OCI-M1 (cell line): ENCODE measurements at regions not wholly inside any gene's neighbourhood (a gene's known extent, or its start where the extent isn't known, plus 50 kb on each side); places are given as distances from the start of the nearest gene placed in this dataset.

Source experiments
- DNase-seq: peaks from one replicate; lab custom pipeline; 2025; lab: John Stamatoyannopoulos, UW

DNA sequence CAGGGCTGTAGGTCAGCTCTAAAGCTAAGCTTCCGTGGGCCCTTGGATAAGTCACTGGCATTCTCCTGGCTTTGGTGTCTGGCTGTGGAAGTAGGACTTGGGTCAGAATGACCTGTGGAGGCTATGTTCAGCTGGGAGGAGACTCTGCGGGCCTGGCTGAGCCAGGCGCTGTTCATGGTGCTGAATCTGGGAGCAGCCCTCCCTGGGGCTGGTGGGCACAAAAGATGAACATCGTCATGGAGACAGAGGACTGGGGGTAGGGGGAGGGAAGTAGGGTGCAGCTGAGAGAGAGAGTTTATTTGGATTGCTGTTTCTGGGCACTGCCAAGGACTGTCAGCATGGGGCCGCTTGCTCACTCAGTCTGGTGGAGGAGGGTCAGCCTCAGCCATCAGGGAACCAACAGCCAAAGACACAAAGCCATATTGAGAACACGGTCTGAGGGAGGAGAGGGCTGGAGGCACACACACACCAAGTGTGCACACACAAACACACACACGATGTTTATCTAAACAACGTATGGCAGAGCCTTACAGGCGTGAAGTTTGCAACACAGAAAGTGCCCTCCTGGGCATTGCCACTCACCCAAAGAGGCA lies 120.7 kb upstream of the LINGO1 start:
- DNase-seq = peak; percentile 33

DNA sequence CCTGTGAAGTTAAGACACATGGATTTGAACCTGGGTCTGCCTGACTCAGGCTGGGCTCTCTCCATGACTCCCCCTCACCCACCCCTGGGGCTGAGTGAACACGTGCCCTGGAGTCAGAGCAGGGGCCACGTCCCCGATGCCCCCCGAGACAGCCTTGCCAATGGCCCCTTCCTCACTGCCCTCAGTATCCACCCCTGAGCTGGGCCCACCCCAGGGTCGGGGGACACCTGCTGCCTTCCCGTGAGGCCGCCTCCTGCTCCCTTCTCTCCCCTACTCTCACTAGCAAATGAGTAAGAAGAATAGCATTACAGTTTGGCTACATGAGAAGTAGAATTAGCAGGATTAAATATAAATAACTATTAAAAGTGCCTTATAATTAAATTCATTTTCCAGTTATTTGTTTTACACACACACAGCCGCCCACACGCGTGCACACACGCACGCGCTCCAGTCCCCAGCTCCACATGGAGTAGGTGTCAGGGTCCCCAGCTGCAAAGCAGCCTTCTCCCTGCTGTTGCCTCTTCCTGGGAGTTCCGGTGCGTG lies 117.4 kb upstream of the LINGO1 start:
- no peak for DNase-seq

DNA sequence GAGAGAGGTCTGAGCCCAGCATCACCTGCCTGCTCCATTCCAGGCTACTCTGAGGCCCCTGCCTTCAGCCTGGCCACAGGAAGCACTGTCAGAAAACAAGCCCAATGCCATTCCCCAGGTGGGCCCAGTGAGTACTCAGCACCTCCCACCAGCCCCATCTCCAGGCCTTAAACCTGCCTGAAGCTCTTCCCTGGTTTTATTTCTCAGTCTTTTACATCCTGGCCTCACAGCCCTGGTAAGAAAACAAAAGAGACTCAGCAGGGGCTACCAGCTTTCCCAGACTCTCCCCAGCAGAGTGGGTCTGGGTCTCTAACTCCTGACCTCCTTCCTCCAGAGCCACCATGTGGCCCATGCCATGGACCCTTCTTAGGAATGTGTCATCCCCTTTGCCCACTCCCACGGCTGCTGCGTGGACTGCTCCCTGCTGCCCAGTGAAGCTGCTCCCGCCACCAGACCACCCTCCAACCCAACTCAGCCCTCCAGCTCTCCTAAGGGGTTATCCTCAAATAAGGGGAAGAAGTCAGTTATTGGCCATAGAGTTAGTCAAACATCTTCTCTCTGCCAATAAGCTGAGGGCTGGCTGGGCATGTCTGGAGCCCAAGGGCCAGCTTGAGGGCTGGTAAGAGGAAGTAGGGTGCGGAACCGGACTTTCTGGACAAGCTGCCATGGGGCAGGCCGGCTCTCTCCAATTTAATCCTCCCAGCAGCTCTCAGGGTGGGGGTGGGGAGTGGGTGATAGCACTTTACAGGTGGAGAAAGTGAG lies 116.7 kb upstream of the LINGO1 start:
- DNase-seq = no peak

DNA sequence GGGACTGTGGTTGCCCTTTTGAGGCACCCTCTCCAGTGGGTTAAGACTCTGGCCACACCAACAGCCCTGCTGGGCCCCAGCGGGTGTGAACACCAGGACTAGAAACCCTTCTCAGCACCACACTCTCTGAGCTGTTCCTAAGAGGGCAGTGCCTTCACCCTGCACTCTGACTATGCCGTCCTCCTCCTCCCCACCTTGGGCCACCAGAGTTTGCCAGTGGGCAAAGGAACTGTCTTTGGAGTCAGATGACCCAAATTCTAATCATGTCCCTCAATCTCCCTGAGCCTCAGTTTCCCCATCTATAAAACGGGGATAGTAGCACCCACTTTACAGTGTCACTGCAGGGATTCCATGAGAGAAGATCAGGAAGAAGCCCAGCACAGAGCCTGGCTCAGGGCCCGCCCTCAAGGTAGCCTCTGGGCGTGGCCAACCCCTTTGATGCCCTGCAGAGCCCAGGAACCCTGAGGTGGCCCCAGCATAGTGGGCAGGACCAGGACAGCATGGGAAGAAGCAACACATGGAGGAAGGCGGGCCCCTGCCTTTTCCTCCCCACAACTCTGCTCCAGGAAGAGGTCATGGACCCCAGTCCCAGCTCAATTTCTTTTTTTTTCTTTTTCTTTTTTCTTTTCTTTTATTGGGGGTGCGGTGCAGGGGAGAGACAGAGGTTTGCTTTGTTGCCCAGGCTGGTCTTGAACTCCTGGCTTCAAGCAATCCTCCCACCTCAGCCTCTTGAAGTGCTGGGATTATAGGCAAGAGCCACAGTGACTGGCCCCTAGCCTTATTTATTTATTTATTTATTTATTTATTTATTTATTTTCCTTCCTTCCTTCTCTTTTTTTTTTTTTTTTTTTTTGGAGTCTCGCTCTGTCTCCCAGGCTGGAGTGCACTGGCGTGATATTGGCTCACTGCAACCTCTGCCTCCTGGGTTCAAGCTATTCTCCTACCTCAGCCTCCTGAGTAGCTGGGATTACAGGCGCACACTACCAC lies 115.7 kb upstream of the LINGO1 start:
- DNase-seq = no peak

DNA sequence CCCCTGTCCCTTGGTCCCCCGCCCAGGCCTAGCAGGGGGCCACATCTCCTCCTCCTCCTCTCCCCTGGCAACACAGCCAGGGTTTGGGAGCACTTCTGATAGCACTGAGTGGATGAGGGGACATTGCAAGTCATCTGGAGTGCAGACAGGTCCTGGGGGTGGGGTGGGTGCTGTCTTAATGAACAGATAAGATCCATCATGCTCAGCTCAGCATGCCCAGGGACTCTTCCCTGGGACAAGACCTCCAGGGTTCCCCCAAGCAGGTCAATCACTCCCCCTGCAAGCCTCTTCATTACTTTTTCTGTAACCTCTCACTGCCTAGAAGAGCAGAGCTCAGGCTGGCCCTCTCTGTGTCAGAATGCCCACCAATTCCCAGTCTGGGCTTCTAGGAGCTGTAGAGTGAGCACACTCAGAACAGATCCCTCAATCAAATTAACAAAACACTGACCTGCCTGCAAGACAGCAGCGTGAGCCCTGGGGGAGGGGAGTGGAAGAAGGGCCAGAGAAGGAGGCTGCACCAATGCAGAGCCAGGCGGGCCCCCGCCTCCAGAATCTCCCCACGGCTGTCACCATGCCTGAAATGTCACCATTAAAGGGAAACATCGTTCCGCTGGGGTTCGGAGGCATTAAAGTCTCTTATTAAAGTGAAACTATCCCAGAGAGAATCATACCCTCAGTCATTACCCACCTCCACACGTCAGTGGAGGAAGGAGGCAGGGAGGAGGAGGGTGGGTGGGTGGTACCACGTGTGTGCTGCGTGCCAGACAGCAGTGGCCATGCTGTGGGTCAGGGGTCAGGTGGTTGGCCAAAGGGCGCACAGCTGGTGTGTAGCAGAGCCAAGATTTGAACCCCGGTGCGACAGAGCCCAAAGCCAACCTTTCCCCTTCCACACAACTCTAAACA lies 114.7 kb upstream of the LINGO1 start:
- DNase-seq = no peak

DNA sequence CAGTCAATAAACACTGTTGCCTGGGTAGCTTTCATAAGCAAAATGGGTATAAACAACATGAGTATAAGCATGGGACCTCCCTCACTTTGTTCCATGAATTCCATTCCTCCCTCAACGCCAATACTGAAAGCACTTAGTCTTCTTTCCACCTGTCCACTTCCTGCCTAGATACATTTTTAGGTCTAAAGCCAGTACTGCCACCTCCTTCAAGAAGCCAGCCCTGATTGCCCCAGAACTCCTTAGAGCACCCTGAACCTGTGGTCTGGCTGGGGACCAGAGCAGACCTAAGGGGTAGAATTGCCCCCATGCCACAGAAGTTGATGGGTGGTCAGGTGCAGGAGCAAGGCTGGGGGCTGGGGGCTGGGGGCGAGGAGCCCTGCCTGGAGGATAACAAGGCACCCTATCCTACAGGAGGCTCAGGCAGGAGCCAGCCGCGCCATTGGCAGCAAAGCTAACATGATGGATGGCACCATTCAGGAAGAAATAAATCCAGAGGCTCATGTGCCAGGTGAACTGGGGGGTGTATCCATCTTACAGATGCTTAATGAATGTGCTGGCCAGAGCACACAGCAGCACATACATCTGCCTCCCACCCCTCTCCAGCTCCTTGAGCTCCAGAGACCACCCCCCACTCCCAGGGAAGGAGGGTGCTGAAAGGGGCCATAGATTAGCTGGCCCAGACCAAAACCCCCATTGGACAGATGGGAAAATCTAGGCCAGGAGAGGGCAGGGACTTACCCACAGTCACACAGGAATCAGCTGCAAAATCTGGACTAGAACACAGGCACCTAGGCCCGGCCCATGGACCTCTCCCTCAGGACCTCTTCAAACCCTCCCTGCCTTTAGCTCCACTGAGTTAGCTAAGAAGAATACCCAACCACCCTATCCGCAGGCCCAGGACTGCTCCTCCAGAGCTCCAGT lies 113.8 kb upstream of the LINGO1 start:
- no peak for DNase-seq

DNA sequence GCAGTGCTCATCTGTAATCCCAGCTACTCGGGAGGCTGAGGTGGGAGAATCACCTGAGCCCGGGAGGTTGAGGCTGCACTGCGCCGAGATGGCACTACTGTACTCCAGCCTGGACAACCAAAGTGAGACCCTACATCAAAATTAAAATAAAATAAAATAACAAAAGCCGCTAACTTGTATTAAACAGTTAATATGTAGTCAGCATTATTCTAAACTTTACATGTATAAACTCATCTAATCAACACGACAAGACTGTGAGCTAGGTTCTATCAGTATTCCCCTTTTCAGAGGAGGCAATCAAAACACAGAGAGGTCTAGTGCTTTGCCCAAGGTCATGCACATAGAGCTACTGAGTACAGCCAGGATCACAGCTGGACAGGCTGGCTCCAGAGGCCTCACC lies 111.7 kb upstream of the LINGO1 start:
- no peak for DNase-seq

DNA sequence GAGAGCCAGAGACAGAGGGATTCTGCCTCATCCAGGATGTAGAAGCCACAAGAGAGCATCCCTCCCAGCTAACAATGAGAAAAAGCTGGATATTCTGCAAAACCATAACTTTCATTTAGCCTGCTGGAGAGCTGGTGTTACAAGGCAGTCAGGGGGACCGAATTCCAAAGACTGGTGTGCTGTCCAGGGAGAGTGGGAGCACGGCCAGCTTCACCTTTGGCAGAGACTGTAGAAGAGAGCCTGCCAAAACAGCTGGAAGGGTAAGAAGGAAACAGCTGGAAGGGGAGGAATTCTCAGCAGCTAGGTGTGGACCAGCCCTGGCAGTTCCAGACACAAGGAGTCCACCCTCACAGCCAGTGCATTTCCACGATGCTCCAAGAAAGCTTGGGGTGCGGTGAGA lies 109.9 kb upstream of the LINGO1 start:
- no peak for DNase-seq

DNA sequence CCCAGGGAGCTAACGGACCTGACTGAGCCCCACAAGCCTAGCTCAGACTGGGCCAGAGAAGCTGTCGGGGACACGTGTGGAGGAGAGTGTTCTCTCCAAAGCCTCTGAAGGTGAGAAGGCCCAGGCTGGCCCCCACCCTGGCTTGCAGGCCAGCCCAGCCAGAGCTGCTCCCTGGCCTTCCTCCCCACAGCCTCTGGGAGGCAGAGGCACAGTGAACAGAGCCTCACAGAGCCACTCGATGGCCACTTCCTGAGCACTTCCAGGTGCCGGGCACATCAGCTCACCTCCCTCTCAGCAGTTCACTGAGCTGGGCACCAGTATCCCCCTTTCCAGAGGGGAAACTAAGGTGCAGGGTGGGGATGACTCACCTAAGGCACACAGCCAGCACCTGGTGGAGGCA lies 109.4 kb upstream of the LINGO1 start:
- DNase-seq = no peak

DNA sequence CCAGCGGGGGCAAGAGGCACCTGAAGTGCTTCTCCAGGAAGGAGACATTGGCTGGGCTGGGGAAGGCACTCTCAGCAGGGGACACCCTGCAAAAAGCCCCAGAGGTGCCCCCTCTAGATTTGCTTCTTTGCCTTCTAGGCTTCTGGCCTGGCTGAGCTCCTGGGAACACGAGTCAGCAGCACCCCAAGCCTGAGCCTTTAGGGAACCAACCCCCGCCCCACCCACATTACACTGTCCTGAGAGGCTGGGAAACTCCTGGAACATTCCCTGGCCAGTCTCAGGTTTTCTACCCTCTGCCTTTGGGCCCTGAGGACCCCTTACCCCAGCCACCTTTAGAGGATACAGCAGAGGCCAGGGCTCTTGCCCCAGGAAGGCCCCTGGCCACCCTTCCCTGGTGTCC lies 108.4 kb upstream of the LINGO1 start:
- DNase-seq = no peak

DNA sequence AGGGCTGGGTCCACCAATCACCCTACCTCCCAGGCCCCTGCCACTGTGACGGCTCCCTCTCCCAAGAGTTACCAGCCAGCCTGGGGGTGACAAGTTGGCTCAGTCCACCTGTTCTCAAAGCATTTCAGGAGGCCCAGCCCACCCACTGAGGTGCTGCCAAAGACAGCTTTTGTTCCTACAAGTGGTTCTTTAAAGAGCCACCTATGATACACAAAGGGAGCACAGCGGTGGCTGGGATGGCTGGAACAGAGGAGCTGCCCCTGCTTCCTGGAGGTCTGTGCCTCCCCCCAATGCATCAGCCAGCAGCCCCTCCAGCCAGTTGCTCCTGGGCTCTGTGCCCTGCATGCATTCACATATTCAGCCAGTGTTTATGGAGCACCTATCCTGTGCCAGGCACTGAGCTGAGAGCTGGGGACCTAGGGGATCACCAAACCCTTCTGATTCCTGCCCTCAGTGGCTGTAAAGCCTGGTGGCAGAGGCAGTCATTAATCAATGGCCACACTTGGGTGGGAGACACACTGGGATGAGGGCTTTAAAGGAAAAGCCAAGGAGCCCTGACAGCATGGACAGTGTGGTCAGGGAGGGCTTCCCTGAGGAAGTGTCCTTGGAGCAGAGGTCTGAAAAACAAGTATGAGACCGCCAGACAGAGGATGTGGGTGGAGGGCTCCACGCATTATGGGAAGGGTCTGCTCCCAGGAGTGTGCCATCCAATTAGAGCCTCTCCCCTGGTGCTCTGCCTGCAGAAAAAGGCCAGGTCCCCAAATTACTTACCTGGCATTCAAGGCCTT lies 107.1 kb upstream of the LINGO1 start:
- DNase-seq = no peak

DNA sequence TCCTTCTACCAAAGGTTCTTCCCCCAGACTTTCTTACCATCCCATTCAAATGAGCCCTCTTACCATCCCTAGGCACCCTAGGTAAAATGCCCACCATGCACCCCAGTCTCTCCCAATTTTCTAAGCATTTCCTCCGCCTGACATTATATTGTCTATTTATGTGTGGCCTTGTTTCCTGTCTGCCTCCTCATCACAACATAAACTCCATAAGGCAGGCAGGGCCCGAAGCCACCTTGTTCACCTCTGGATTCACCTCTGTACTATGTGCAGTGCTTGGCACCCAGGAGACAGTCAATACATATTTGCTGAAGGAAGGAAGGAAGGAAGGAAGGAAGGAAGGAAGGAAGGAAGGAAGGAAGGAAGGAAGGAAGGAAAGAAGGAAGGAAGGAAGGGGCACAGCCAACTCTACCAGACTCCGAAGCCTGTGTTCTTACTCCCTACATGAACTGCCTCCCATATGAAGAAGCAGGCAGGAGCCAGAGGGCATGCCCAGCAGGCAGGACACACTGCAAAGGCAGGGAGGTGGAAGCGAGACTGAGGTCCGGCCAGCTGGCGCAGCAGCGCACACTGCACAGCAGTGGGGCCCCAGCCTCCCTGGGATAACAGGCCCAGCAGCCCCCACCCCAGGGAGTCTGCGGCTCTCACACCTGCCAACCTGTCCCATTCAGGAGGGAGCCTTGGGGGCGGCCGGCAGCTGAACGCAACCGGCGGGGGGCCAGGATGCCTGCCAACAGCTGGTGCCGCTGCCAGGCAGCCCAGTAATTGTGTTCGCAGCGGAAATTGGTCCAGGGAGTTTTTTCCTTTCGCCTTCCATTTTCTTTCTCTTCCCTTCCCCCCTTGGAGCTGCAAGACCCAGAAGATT lies 106.0 kb upstream of the LINGO1 start:
- no peak for DNase-seq

DNA sequence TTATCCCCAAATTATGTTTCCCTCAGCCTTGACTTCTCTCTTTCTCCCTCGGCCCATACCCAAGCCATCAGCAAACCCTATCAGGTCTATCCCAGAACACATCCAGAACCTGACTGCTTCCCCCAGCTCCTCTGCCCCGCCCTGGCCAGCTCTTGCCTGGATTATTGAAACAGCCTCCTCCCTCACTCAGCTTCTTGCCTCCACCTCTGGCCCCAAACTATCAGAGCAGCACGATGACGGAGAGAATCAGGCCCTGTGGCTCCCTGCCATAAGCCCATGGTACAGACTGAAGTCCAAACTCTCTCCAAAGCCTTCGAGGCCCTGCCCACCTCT lies 105.3 kb upstream of the LINGO1 start:
- no peak for DNase-seq

DNA sequence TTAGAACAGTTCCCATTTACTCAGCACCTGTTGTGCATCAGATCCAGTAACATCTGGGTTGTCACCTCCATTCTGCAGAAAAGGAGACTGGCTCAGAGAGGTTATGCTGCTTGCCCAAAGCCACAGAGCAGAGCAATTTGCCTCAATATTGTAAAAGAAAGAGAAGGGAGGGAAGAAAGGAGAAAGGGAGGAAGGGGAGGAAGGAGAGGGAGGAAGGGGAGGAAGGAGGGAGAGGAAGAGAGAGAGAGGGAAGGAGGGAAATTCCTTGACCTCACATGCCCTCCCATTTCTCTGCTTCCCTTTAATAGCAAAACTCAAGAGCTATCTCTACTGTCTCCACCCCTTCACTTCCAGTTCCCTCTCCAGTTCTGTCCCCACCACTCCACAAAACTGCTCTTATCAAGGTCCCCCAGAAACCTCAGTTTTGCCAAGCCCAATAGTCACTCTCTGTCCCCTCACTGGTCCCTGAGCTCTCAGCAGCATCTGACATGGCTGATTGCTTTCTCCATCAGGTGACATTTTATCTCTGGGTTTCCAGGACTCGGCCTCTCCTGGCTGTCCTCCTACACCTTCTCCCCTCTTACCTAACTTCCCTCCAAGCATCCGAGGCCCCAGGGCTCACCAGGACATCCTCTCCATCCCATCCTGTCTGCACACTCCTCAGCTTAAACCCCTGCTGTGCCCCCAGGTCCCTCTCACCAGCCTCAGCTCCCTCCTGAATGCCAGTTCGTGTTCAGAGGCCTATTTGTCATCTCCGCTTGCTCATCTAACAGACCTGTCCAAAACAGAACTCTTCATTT lies 104.7 kb upstream of the LINGO1 start:
- peak; percentile 46 for DNase-seq

DNA sequence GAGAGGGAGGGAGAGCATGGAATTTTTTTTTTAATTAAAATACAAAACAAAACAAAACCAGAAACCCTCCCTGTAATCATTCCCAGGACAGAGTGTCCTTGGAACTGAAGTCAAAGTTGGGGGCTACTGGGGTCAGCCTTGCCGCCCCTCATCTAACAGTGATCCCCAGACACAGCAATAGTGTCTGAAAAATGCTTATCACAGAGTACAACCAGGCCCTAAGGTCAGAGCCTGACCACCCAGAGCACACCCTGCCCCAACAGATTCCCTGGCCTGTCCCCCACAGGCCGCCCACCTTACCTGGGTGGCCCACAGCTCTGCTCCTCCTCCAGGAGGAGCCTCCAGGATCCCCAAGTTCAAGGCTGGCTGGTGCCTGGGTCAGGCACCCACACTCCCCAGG lies 101.6 kb upstream of the LINGO1 start:
- DNase-seq = no peak

DNA sequence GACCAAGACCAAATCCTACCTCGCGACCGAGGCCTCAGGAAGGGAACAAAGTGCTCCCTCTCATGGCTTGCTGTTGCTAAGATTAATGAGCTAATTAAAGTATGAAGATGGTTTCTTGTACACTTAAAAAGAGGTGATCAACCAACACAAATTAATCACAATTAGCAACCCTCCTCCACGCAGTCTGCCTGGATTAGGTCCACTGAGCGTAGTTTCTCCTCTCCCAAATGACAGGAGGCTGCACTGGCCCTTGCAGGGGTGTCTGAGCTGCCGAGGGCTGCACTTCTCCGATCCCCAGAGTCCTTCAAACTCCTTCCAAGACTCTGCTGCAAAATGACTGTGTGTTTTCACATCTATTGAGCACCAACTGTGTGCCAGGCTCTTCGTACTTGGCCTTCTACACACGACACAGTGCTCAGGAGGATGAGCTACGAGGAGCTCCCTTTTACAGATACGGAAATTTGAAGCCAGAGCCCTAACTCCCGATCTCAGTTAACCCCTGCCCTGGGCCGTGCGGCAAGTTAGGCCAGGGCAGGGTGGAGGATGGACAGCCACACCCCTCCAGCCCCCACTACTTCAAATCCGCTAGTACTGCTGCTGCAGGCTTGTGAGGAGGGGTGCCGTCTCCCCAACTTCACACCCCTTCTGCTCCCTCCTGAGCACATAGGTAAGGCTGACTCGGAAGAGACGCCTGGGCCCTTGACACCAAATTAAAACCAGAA lies 101.0 kb upstream of the LINGO1 start:
- no peak for DNase-seq
